ENCODE measurements at regions not wholly inside any gene's neighbourhood (a gene's known extent, or its start where the extent isn't known, plus 50 kb on each side); places are given as distances from the start of the nearest gene placed in this dataset.
"Not testable (repeated sequence)": the region's sequence is repeated elsewhere in the genome, so short reads cannot be mapped to it uniquely, and the experiment has no call there.

DNA sequence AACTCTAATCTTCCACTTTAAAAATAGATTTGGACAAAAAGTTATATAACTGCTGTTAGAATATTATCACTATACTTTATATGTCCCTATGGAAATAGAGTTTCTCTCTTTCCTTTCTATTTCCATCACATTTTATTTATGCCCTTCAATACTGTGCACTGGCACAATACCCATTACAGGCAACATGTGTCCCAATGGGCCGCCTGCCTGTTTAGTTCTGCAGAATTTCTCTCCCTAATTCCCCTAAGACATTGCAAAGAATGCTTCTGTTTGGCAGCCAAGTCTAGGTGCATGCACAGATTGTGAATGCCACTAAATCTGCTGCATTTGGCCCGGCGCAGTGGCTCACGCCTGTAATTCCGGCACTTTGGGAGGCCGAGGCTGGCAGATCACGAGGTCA lies 520.4 kb upstream of the FLRT2 start:
- DNase-seq = no peak
- in situ Hi-C loops (cut with HindIII; ENCODE audit: low pct_ligation_motif_present, low pct_unique_long_range_greater_than_20kb, low sequenced_read_pairs) = no loop called here

DNA sequence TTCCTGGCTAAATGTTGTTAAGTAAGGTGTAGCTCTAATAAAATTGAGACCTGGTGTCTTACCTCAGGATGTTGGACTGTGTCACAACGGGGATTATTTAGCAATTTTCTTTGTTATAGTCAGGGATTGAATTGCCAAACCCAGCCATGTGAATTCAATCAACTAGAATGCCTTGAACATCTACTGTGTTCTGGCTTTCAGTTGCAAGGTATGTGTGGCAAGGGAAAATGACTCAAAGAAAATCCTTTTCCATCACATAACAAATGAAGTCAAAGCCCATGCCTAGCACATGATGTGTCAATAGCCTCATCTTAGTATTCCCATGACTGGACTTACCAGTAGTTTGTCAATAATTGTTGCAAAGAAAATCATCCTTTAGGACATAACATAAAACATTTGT lies 519.8 kb upstream of the FLRT2 start:
- in situ Hi-C loops (cut with HindIII; ENCODE audit: low pct_ligation_motif_present, low pct_unique_long_range_greater_than_20kb, low sequenced_read_pairs) = no loop called here
- no peak for DNase-seq

DNA sequence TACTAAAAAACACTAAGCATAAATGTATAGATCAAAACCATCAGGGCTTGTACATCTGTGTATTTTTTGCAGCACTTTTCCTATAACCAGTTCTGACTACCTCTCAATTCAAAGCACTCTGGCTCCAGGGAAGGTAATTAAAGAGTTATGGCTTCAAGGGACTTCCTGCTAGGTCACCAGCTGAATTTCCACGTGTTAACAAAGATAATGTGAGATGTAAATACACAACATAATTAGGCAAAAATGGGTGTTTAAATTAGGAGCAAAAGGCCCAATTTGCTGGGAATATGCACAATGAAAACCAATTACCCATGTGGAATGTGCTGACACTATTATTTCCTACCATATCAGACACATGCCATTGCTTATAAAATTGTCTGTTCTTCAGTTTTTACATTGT lies 513.4 kb upstream of the FLRT2 start:
- in situ Hi-C loops (cut with HindIII; ENCODE audit: low pct_ligation_motif_present, low pct_unique_long_range_greater_than_20kb, low sequenced_read_pairs) = no loop called here
- DNase-seq = no peak

DNA sequence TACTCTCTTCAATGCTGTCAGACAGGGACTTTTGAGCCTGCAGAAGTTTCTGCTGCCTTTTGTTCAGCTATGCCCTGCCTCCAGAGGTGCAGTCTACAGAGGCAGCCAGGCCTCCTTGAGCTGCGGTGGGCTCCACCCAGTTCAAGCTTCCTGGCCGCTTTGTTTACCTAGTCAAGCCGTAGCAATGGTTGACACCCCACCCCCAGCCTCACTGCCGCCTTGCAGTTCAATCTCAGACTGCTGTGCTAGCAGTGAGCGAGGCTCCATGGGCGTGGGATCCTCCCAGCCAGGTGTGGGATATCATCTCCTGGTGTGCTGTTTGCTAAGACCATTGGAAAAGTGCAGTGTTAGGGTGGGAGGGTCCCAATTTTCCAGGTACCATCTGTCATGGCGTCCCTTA lies 506.1 kb upstream of the FLRT2 start:
- in situ Hi-C loops (cut with HindIII; ENCODE audit: low pct_ligation_motif_present, low pct_unique_long_range_greater_than_20kb, low sequenced_read_pairs); DNase-seq: not testable (repeated sequence)

- in situ Hi-C loops (cut with HindIII; ENCODE audit: low pct_ligation_motif_present, low pct_unique_long_range_greater_than_20kb, low sequenced_read_pairs) = no loop called here
- DNase-seq = no peak
These were observed 505.0 kb upstream of the FLRT2 start for GRCh38 chr14:85024931-85025330.

GRCh38 chr14:85027681-85028370 lies 502.1 kb upstream of the FLRT2 start:
- in situ Hi-C loops (cut with HindIII; ENCODE audit: low pct_ligation_motif_present, low pct_unique_long_range_greater_than_20kb, low sequenced_read_pairs) = no loop called here
- DNase-seq = no peak

GRCh38 chr14:85037411-85037810 lies 492.5 kb upstream of the FLRT2 start:
- no peak for DNase-seq
- in situ Hi-C loops (cut with HindIII; ENCODE audit: low pct_ligation_motif_present, low pct_unique_long_range_greater_than_20kb, low sequenced_read_pairs) = no loop called here

GRCh38 chr14:85038526-85039352 lies 491.2 kb upstream of the FLRT2 start:
- no peak for DNase-seq
- in situ Hi-C loops (cut with HindIII; ENCODE audit: low pct_ligation_motif_present, low pct_unique_long_range_greater_than_20kb, low sequenced_read_pairs) = no loop called here

GRCh38 chr14:85039353-85039626 lies 490.7 kb upstream of the FLRT2 start:
- in situ Hi-C loops (cut with HindIII; ENCODE audit: low pct_ligation_motif_present, low pct_unique_long_range_greater_than_20kb, low sequenced_read_pairs) = no loop called here
- DNase-seq = no peak

GRCh38 chr14:85040046-85040685 lies 489.8 kb upstream of the FLRT2 start:
- in situ Hi-C loops (cut with HindIII; ENCODE audit: low pct_ligation_motif_present, low pct_unique_long_range_greater_than_20kb, low sequenced_read_pairs) = no loop called here

DNA sequence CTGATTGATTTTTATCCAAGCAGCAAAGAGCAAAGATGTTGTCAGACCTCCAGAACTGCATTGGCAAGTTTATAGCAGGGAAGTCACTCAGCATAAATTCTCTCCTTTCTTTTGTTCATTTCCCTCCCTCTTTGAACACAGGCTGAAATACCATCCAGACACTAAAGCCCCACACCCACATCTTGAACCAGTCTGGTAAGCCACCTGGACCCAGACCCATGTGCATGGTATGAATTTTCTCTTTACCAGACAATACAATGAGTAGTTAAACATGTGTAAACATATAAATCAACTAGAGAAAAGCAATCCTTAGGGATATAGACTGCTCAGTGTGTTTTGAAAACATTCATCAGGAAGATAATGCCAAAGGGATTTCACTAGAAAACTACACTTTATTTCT lies 488.3 kb upstream of the FLRT2 start:
- DNase-seq = no peak
- in situ Hi-C loops (cut with HindIII; ENCODE audit: low pct_ligation_motif_present, low pct_unique_long_range_greater_than_20kb, low sequenced_read_pairs) = no loop called here

More at GRCh38 chr14:85040046-85040685, 489.8 kb upstream of the FLRT2 start:
- no peak for DNase-seq

DNA sequence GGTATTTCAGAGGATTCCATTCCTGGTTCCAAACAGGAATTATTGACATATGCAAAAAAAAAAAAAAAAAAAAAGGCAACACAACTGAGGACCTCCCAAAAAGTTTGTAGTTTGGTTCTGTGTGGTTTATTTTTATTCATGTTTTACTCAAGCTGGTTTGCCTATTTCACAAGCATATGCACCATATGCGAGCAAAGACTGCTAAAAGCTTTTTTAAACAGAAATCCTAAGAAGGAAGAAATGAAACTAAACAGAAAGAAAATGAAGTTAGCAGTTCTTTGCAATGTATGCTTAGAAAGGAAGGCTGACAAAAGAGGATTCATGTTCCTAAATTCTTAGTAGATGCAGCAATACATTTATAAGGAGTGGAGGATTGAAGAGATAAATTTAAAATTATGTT lies 487.6 kb upstream of the FLRT2 start:
- DNase-seq = no peak
- in situ Hi-C loops (cut with HindIII; ENCODE audit: low pct_ligation_motif_present, low pct_unique_long_range_greater_than_20kb, low sequenced_read_pairs) = no loop called here

DNA sequence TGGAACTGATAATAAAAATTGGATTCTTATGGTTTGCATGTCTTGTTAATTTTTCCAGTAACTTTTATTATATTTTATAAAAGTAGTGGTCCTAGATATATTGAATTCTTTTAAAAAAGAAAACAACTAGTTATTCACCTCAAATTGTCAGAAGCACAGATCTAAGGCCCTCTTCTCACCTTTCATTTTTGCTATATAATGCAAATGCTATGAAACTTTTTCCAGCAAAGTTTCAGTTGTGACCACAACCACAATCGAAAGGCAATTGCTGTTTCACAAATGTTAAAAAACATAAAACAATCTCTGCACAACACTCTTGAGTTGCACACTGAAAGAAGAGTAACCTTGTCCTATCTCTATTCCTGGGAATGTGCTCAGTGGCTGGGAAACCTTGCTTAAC lies 479.8 kb upstream of the FLRT2 start:
- in situ Hi-C loops (cut with HindIII; ENCODE audit: low pct_ligation_motif_present, low pct_unique_long_range_greater_than_20kb, low sequenced_read_pairs) = no loop called here
- no peak for DNase-seq

DNA sequence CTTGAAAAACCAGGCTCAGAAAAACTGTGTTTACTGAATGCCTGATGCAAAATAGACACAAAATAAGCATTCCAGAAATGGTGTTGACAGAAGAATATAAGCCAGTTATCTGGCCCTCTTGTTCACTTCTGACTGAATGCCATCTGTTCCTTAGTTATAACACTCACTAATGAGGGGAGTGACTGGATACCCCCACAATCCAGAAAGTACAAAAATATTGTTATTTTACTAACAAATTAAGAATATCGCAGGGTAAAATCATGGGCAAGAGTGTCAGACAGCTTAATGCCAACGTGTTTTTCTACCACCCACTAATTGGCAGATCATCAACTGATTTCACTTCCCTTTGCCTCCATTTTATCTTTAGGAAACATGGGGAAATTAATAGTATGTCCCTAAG lies 477.3 kb upstream of the FLRT2 start:
- in situ Hi-C loops (cut with HindIII; ENCODE audit: low pct_ligation_motif_present, low pct_unique_long_range_greater_than_20kb, low sequenced_read_pairs) = no loop called here
- DNase-seq = no peak

GRCh38 chr14:85054178-85054577 lies 475.8 kb upstream of the FLRT2 start:
- no peak for DNase-seq
- in situ Hi-C loops (cut with HindIII; ENCODE audit: low pct_ligation_motif_present, low pct_unique_long_range_greater_than_20kb, low sequenced_read_pairs) = no loop called here

GRCh38 chr14:85056267-85056666 lies 473.7 kb upstream of the FLRT2 start:
- in situ Hi-C loops (cut with HindIII; ENCODE audit: low pct_ligation_motif_present, low pct_unique_long_range_greater_than_20kb, low sequenced_read_pairs) = no loop called here
- DNase-seq = no peak

GRCh38 chr14:85057221-85057620 lies 472.7 kb upstream of the FLRT2 start:
- in situ Hi-C loops (cut with HindIII; ENCODE audit: low pct_ligation_motif_present, low pct_unique_long_range_greater_than_20kb, low sequenced_read_pairs) = no loop called here
- DNase-seq = no peak

- in situ Hi-C loops (cut with HindIII; ENCODE audit: low pct_ligation_motif_present, low pct_unique_long_range_greater_than_20kb, low sequenced_read_pairs) = no loop called here
- DNase-seq = no peak
These were observed 471.8 kb upstream of the FLRT2 start for GRCh38 chr14:85058150-85058549.

GRCh38 chr14:85060121-85060520 lies 469.8 kb upstream of the FLRT2 start:
- DNase-seq = no peak
- in situ Hi-C loops (cut with HindIII; ENCODE audit: low pct_ligation_motif_present, low pct_unique_long_range_greater_than_20kb, low sequenced_read_pairs) = no loop called here

DNA sequence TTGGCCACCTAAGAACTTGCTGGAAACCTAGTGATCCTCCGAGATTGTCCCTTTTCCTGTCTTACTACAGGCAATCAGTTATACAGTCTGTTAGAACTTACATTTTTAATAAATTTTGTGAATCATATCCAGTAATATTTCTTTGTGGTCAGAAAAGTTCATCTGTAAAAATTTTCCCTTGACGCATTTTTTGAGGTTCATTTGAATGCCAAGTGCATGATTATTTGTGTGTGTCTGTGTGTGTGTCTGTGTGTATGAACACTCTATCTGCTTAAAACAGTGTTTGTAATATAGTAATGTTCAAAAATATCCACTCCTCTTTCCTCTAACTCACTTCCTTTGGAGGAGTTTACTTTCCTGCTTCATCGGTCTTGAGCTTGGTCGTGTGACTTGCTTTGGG lies 468.7 kb upstream of the FLRT2 start:
- DNase-seq = no peak
- in situ Hi-C loops (cut with HindIII; ENCODE audit: low pct_ligation_motif_present, low pct_unique_long_range_greater_than_20kb, low sequenced_read_pairs) = no loop called here
